AG04450 (cell line): ENCODE measurements at regions not wholly inside any gene's neighbourhood (a gene's known extent, or its start where the extent isn't known, plus 50 kb on each side); places are given as distances from the start of the nearest gene placed in this dataset.

Source experiments
- CTCF ChIA-PET: fragments of 300-600, 350-600 bp; formaldehyde crosslinking; extraction: SDS; loops from one replicate; lab custom pipeline; 2022; ENCODE audit warnings: antibody characterized with exemption, inconsistent platforms; lab: Charles Lee
- POLR2A ChIA-PET: fragments of 350-600 bp; formaldehyde crosslinking; extraction: SDS; loops from one replicate; lab custom pipeline; 2021; ENCODE audit warnings: antibody characterized with exemption, inconsistent platforms; lab: Yijun Ruan, JAX
- DNase-seq: peaks from one replicate; pipeline ENCODE4 v3.0.0-alpha.2; 2011; ENCODE audit warnings: low read depth, low spot score
- H3K27ac ChIP-seq: one replicate; pipeline ENCODE4 v1.5.1; 2012; ENCODE audit warnings: low read depth, low read length, control low read depth
- H3K27me3 ChIP-seq: one replicate; pipeline ENCODE4 v1.6.0; 2012; ENCODE audit warnings: low read length; ENCODE audit not compliant: control insufficient read depth, insufficient read depth
- H3K4me3 ChIP-seq: 2 replicates; pipeline ENCODE4 v1.5.1; 2011; ENCODE audit warnings: mild to moderate bottlenecking, low read depth, low read length, control low read depth
- H3K9me3 ChIP-seq: 2 replicates; pipeline ENCODE4 v1.5.1; 2012; ENCODE audit warnings: low read length; ENCODE audit not compliant: control insufficient read depth, insufficient read depth
- TF ChIP-seq, protein P1 (sequence below): IDR thresholded peaks from 2 replicates; pipeline ENCODE4 v1.5.1; 2011; ENCODE audit warnings: low read depth, low read length, control low read depth, inconsistent platforms

DNA sequence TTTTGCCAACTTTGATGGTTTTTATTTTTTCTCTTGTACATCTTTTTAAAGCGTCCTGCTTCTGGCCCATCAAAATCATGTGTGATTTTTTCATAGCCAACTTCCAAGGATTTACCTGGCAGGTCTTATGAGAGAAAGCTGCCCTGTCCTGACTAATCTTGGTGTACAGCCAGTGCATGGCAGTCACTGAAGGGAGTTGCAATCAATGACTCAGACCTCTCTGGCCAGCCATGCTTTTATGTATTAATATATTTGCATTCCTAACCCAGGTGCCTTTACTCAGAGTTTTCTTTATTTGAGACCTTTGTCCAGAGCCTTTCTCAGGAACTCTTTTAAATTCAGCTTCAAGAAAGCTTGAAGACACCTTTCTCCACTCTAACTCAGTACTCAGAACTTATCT lies 691.5 kb upstream of the HTR2C start:
- Histone ChIP-seq H3K27me3 (no peaks in the 10 kb centered on the region), H3K9me3 (no peaks in the 10 kb centered on the region), H3K4me3 (no peak overlapping the region), H3K27ac (no peak overlapping the region)
- no peak for DNase-seq
- POLR2A ChIA-PET = no interaction called here
- CTCF ChIA-PET = no interaction called here
- TF ChIP-seq, protein P1, sequence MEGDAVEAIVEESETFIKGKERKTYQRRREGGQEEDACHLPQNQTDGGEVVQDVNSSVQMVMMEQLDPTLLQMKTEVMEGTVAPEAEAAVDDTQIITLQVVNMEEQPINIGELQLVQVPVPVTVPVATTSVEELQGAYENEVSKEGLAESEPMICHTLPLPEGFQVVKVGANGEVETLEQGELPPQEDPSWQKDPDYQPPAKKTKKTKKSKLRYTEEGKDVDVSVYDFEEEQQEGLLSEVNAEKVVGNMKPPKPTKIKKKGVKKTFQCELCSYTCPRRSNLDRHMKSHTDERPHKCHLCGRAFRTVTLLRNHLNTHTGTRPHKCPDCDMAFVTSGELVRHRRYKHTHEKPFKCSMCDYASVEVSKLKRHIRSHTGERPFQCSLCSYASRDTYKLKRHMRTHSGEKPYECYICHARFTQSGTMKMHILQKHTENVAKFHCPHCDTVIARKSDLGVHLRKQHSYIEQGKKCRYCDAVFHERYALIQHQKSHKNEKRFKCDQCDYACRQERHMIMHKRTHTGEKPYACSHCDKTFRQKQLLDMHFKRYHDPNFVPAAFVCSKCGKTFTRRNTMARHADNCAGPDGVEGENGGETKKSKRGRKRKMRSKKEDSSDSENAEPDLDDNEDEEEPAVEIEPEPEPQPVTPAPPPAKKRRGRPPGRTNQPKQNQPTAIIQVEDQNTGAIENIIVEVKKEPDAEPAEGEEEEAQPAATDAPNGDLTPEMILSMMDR = no peak

DNA sequence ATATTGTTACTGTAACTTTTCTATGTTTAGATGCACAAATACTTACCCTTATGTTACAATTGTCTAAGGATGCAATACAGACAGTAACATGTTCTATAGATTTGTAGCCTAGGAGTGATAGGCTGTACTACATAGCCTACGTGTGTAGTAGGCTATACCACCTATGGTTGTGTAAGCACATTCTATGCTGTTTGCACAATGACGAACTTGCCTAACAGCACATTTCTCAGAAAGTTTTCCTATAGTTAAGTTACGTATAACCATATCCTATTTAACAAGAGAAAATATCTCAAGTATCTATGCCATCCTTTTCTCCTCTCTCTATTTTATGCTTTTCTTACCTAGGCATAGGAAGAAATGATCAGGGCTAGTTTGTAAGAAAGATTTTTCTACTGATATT lies 710.8 kb upstream of the HTR2C start:
- DNase-seq = no peak
- H3K4me3 ChIP-seq = no peak overlapping the region
- TF ChIP-seq, protein P1 = no peak
- H3K27me3 ChIP-seq = no peaks in the 10 kb centered on the region
- ChIA-PET CTCF (no interaction called here), POLR2A (no interaction called here)
- H3K27ac ChIP-seq = no peak overlapping the region
- no peaks in the 10 kb centered on the region; the same call in 1 of the 2 replicates for H3K9me3 ChIP-seq

DNA sequence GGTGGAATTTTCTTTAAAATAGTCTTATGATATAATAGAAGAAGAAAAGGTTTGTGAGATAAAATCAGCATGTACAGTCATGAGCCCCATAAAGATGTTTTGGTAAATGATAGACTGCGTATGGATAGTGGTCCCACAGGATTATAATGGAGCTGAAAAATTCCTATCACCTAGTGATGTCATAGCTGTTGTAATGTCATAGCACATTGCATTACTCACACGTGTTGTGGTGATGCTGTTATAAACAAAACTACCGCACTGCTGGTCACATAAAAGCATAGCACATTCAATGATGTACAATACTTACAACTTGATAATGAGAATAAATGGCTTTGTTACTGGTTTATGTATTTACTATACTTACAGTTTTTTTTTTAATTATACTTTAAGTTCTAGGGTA lies 715.2 kb upstream of the HTR2C start:
- TF ChIP-seq, protein P1 = no peak
- Histone ChIP-seq H3K27ac (no peak overlapping the region), H3K9me3 (peaks cover 1% of the 10 kb centered on the region; the same call in 1 of the 2 replicates), H3K27me3 (no peaks in the 10 kb centered on the region), H3K4me3 (no peak overlapping the region)
- POLR2A ChIA-PET = no interaction called here
- DNase-seq = no peak
- CTCF ChIA-PET = no interaction called here

DNA sequence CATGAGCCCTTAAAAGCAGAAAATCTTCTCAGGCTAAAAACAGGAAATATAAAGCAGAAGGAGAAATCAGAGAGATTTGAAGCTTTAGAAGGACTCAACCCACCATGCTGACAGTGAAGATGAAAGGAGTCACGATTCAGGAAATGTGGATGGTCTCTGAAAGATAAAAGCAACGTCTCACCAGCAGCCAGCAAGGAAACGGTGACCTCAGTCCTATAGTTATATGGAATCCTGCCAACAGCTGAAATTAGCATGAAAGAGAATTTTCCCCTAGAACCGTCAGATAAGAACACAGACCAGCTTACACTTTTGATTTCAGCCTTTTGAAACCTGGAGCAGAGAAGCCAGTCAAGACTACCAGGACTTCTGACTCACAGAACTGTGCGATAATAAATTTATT lies 715.7 kb upstream of the HTR2C start:
- Histone ChIP-seq H3K27me3 (no peaks in the 10 kb centered on the region), H3K9me3 (peaks cover 6% of the 10 kb centered on the region; the same call in 1 of the 2 replicates), H3K4me3 (no peak overlapping the region), H3K27ac (no peak overlapping the region)
- no peak for DNase-seq
- ChIA-PET POLR2A (no interaction called here), CTCF (no interaction called here)
- TF ChIP-seq, protein P1 = no peak

DNA sequence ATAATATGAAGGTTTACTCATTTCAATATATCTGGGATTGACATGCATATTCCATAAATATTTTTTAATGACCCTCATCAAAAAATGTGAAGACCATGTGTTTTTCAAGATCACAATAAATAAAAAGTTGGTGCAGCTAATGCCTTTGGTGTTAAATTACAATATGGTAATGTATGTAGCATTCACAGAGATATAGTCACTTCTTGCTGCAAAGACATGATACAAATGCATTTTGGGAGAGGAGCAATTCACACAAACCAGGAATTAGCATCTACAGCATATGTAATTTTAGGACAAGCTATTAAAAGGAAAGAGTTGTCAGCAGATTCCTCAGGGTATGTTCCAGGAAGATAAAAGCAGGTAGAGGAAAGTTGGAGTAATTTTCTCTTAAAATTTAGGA lies 734.5 kb upstream of the HTR2C start:
- TF ChIP-seq, protein P1 = no peak
- Histone ChIP-seq H3K27me3 (no peaks in the 10 kb centered on the region), H3K27ac (no peak overlapping the region), H3K9me3 (no peaks in the 10 kb centered on the region), H3K4me3 (no peak overlapping the region)
- POLR2A ChIA-PET = no interaction called here
- DNase-seq = no peak
- CTCF ChIA-PET = no interaction called here
